ENCODE measurements at regions not wholly inside any gene's neighbourhood (a gene's known extent, or its start where the extent isn't known, plus 50 kb on each side); places are given as distances from the start of the nearest gene placed in this dataset.

DNA sequence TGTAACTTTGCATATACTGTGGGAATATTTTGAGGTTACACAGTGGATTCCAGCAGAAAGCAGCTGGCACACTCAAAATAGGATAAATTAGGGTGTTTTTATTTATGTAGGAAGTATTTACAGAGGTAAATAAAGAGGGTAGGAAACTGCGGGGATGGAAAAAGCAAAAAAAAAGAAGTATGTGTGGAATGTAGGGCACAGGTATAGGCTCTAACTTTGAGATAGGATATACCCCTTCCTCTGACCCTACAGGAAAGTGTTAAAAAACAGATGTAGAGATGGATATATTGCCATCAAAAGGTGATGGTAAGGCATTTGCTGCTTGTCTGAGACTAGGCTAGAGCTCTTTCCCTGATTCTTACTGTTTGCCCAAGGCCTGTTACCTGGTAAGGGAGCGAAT, 173.1 kb upstream of the ANK2 start:
- Histone ChIP-seq H3K9me3 (ENCODE audit: control insufficient read depth, insufficient read depth, low read length) (no peaks in the 10 kb centered on the region), H3K4me1 (ENCODE audit: control insufficient read depth, insufficient read depth, low read length) (no peaks in the 10 kb centered on the region), H3K36me3 (ENCODE audit: control insufficient read depth, insufficient read depth, low read length) (no peaks in the 10 kb centered on the region), H3K4me3 (ENCODE audit: low read depth, low read length) (no peak overlapping the region), H3K27me3 (ENCODE audit: control insufficient read depth, insufficient read depth, low read length) (no peaks in the 10 kb centered on the region), H3K9ac (ENCODE audit: low read depth, low read length) (no peak overlapping the region)

DNA sequence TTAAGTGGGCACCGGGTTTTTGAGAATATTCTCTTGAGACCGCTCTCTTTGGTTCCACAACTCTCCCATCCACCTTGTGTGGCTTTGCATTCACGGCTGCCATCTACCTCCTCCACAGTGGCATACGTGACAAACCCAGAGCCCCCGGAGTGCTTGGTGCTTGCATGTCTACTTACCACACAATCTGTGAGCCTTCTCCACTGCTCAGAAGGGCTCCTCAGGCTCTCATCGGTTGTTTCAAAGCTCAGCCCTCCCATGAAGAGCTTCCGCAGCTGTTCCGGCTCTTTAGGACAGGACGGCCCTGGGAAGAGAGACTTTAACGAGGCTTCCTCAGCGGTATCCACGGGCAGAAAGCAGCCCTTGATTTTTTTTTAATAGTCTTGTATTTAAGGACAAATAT, 167.6 kb upstream of the ANK2 start:
- H3K36me3 ChIP-seq (ENCODE audit: control insufficient read depth, insufficient read depth, low read length), result no peaks in the 10 kb centered on the region
- H3K27me3 ChIP-seq (ENCODE audit: control insufficient read depth, insufficient read depth, low read length), result no peaks in the 10 kb centered on the region
- no peaks in the 10 kb centered on the region for H3K4me1 ChIP-seq (ENCODE audit: control insufficient read depth, insufficient read depth, low read length)
- H3K9me3 ChIP-seq (ENCODE audit: control insufficient read depth, insufficient read depth, low read length), result no peaks in the 10 kb centered on the region
- no peak overlapping the region for H3K9ac ChIP-seq (ENCODE audit: low read depth, low read length)
- no peak overlapping the region for H3K4me3 ChIP-seq (ENCODE audit: low read depth, low read length)

DNA sequence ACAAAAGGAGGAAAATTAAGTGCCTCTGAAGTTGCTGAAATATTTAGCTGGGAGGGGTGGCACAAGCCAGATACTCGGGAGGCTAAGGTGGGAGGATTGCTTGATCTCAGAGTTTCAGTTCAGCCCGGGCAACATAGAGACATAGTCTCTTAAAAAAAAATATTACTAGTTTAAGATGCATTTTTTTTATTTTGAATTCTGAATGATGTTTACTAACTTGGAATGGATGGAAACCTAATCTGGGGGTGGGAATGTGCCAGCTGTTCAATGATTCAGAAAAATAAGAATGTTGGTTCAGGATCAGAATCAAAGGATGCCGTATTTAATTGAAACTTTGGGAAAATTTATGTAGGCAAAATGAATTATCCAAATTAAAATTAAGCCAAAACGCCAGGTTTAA, 167.2 kb upstream of the ANK2 start:
- no peaks in the 10 kb centered on the region for H3K36me3 ChIP-seq (ENCODE audit: control insufficient read depth, insufficient read depth, low read length)
- no peaks in the 10 kb centered on the region for H3K4me1 ChIP-seq (ENCODE audit: control insufficient read depth, insufficient read depth, low read length)
- H3K27me3 ChIP-seq (ENCODE audit: control insufficient read depth, insufficient read depth, low read length), result no peaks in the 10 kb centered on the region
- no peaks in the 10 kb centered on the region for H3K9me3 ChIP-seq (ENCODE audit: control insufficient read depth, insufficient read depth, low read length)
- no peak overlapping the region for H3K9ac ChIP-seq (ENCODE audit: low read depth, low read length)
- no peak overlapping the region for H3K4me3 ChIP-seq (ENCODE audit: low read depth, low read length)

DNA sequence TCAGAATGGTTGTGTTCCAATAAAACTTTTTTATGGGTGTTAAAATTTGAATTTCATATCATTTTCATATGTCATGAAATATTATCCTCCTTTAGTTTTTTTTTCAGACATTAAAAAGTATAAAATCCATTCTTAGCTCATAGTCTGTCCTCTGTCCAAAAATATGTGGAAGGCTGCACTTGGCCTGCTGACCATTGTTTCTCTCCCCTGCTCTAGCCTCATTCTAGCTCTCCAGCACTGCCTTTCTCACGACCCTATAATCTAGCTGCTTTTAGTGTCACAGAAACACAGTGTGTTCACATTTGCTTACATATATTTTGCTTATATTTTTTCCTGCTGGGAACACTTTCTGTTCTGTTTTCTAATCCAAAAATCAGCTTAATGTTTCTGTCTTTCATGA, 165.0 kb upstream of the ANK2 start:
- H3K4me3 ChIP-seq (ENCODE audit: low read depth, low read length), result no peak overlapping the region
- no peaks in the 10 kb centered on the region for H3K36me3 ChIP-seq (ENCODE audit: control insufficient read depth, insufficient read depth, low read length)
- H3K4me1 ChIP-seq (ENCODE audit: control insufficient read depth, insufficient read depth, low read length), result no peaks in the 10 kb centered on the region
- H3K27me3 ChIP-seq (ENCODE audit: control insufficient read depth, insufficient read depth, low read length), result no peaks in the 10 kb centered on the region
- H3K9ac ChIP-seq (ENCODE audit: low read depth, low read length), result no peak overlapping the region
- no peaks in the 10 kb centered on the region for H3K9me3 ChIP-seq (ENCODE audit: control insufficient read depth, insufficient read depth, low read length)

DNA sequence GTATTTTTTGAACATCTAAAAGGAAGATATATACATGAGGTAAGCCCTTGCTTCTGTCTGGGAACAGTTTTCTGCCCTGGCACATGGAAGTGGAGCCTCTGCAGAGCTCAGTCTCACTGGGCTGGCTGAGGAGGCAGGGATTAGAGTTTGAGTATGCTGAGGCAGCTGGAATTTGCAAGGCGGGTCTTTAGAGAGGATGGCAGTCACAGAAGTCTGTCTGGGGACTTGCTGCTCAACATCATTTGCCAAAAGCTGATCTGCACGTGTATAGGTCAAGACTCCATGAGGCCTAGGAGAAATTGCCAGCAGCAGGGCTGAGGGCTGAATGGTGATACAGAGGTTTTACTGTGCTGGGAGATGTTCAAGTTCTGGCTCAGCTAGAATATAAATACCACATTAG, 163.6 kb upstream of the ANK2 start:
- no peak overlapping the region for H3K4me3 ChIP-seq (ENCODE audit: low read depth, low read length)
- no peaks in the 10 kb centered on the region for H3K27me3 ChIP-seq (ENCODE audit: control insufficient read depth, insufficient read depth, low read length)
- H3K9me3 ChIP-seq (ENCODE audit: control insufficient read depth, insufficient read depth, low read length), result no peaks in the 10 kb centered on the region
- H3K4me1 ChIP-seq (ENCODE audit: control insufficient read depth, insufficient read depth, low read length), result no peaks in the 10 kb centered on the region
- H3K36me3 ChIP-seq (ENCODE audit: control insufficient read depth, insufficient read depth, low read length), result no peaks in the 10 kb centered on the region
- H3K9ac ChIP-seq (ENCODE audit: low read depth, low read length), result no peak overlapping the region

DNA sequence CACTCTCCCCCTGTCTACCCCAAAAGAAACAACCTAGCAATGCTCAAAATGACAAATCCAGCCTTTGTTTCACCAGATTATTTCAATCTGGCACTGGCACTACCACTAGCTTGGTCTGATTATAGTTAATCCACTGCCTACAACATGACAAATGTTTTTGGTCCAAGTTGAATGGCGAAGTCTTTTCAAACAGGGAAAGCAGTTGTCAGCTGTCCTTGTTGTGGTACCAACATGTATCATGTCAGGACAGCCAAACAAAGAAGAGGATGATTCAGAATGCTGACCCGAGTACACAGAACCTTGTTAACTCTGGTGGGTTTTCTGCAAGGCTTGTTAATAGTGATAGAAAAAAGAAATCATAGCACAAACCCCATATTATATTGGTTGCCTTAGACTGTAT, 160.8 kb upstream of the ANK2 start:
- Histone ChIP-seq H3K9ac (ENCODE audit: low read depth, low read length) (no peak overlapping the region), H3K27me3 (ENCODE audit: control insufficient read depth, insufficient read depth, low read length) (no peaks in the 10 kb centered on the region), H3K4me3 (ENCODE audit: low read depth, low read length) (no peak overlapping the region), H3K36me3 (ENCODE audit: control insufficient read depth, insufficient read depth, low read length) (no peaks in the 10 kb centered on the region), H3K4me1 (ENCODE audit: control insufficient read depth, insufficient read depth, low read length) (no peaks in the 10 kb centered on the region), H3K9me3 (ENCODE audit: control insufficient read depth, insufficient read depth, low read length) (no peaks in the 10 kb centered on the region)

DNA sequence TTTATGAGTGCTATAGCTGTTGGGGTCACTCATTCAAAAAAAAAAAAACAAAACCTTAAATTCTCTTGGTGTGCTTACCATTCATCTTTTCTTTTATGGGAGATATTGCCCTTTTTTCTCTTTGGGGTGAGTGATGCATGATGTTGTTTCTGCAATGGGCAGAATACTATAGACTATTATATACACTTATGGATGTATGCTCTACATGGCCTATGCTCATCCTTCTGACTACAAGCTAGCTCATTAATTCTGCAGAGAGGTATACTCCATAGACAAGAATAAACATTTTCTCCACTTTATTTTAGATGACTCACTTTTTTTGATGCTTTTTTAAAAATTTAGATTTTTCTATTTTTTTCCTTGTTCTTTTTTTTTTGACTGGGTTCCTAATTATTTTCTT, 160.3 kb upstream of the ANK2 start:
- no peaks in the 10 kb centered on the region for H3K4me1 ChIP-seq (ENCODE audit: control insufficient read depth, insufficient read depth, low read length)
- H3K9ac ChIP-seq (ENCODE audit: low read depth, low read length), result no peak overlapping the region
- no peak overlapping the region for H3K4me3 ChIP-seq (ENCODE audit: low read depth, low read length)
- no peaks in the 10 kb centered on the region for H3K9me3 ChIP-seq (ENCODE audit: control insufficient read depth, insufficient read depth, low read length)
- no peaks in the 10 kb centered on the region for H3K27me3 ChIP-seq (ENCODE audit: control insufficient read depth, insufficient read depth, low read length)
- H3K36me3 ChIP-seq (ENCODE audit: control insufficient read depth, insufficient read depth, low read length), result no peaks in the 10 kb centered on the region

DNA sequence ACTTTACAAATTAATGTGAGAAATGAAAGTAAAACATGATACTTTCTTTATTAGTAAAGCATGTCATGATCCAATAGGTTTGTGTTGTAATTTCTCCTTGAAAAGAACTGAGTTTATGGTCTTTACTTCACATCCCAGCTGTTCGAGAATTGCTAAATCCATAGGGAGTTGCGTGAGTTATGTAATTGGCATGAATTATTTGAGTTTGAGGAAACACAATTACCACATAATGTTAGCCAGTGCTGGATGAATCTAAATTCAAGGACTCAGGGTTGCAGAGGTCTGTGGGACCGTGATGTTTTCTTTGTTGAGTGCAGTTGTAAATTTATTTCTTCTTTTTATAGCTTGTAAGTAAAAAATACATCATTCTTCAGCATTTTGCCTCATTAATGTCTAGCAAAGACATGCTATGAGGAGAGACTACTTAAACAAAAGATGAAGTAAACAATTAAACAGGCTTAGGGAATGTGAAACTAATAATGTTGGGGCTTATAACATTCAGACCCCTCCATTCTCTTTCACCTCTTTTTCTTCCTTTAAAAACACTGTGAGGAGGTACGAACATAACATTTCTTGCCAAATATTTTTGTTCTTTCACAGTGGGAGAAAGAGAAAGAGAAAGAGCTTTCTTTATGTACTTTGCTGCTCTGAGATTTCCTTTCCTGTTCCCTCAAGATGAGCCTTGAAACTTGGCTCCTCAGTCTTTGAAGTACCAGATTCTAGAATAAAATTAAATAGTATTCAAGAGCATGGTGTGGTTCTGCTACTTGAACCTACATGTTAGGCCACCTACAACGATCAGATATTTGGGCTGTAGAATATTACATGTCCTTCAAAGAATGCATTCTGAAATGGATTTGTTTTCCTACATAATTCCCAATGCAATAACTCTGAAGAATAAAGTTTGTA, 159.6 kb upstream of the ANK2 start:
- Histone ChIP-seq H3K4me3 (ENCODE audit: low read depth, low read length) (no peak overlapping the region), H3K36me3 (ENCODE audit: control insufficient read depth, insufficient read depth, low read length) (no peaks in the 10 kb centered on the region), H3K9me3 (ENCODE audit: control insufficient read depth, insufficient read depth, low read length) (no peaks in the 10 kb centered on the region), H3K27me3 (ENCODE audit: control insufficient read depth, insufficient read depth, low read length) (no peaks in the 10 kb centered on the region), H3K4me1 (ENCODE audit: control insufficient read depth, insufficient read depth, low read length) (no peaks in the 10 kb centered on the region), H3K9ac (ENCODE audit: low read depth, low read length) (no peak overlapping the region)

DNA sequence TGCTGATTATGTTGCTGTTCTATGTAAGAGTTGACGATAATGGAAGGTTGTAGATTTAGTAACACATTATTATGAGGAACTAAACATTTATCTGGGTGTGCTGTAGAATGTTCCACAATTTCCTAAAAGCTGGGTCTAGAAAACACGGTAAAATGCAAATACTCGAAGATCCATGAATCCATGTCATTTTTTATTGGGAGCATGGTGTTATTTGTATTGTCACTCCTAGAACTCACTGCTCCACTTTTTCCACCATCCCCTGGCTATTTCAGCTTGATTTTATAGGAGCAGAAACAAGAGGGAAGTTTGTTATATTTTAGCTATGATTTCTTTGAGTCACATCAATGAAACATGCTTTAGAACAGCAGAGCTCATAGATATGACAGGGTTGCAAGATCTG, 155.0 kb upstream of the ANK2 start:
- Histone ChIP-seq H3K4me1 (ENCODE audit: control insufficient read depth, insufficient read depth, low read length) (peaks cover 22% of the 10 kb centered on the region), H3K9ac (ENCODE audit: low read depth, low read length) (no peak overlapping the region), H3K4me3 (ENCODE audit: low read depth, low read length) (no peak overlapping the region), H3K9me3 (ENCODE audit: control insufficient read depth, insufficient read depth, low read length) (no peaks in the 10 kb centered on the region), H3K27me3 (ENCODE audit: control insufficient read depth, insufficient read depth, low read length) (no peaks in the 10 kb centered on the region), H3K36me3 (ENCODE audit: control insufficient read depth, insufficient read depth, low read length) (no peaks in the 10 kb centered on the region)

DNA sequence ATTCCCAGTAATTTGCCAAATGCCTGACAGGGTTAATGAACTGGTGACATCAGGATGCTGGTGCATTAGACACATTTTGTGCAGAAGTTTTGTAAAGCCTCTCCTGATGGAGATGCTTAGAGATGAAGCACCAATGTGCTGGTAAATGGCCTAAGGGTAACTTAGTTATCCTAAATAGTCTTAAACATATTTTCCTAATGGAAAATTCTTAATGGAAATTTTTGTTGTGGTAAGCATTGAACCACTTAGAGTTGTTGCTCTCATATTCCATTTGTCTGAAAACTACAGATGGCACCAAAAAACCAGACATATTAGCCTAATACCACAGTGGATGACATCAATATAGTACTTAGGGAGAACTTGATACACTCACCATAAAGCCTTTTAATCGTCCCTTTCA, 154.5 kb upstream of the ANK2 start:
- H3K27me3 ChIP-seq (ENCODE audit: control insufficient read depth, insufficient read depth, low read length), result no peaks in the 10 kb centered on the region
- peaks cover 22% of the 10 kb centered on the region for H3K4me1 ChIP-seq (ENCODE audit: control insufficient read depth, insufficient read depth, low read length)
- H3K9ac ChIP-seq (ENCODE audit: low read depth, low read length), result no peak overlapping the region
- no peaks in the 10 kb centered on the region for H3K9me3 ChIP-seq (ENCODE audit: control insufficient read depth, insufficient read depth, low read length)
- no peak overlapping the region for H3K4me3 ChIP-seq (ENCODE audit: low read depth, low read length)
- no peaks in the 10 kb centered on the region for H3K36me3 ChIP-seq (ENCODE audit: control insufficient read depth, insufficient read depth, low read length)

DNA sequence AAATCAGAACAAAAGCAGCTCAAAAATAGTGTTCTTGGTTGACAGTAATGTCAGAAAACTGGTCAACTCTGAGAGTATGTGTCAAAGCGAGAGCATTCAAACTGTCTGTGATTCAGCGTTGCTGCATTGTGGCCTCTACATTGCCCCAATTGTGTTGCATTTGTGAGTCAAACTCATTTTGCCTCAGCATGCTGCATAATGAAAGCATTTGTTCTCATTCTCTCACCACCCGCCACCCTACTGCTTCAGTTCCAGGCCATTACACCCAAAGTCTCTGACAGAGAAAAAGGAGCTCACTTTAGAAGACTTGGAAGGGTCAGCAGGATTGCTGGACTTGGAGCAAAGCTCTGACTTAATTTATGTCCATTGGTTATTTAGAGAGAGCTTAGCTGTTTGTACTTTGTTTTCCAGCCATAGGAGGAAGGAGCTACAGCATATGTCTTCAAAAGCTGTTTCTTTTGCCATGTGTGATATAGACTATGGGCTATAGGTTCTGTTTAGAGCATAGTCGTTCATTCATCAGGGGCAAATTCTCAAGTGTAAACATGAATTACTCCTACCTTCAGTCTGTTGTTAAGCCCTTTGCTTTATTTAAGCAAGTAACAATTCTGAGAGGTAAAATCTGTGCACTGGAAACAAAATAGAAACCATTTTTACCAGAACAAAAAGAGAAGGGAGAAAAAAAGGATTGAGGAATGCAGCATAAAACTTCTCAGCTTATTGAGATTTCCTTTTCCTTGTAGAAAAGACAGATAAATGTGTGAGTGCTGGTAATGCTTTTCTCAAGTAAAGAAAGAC, 153.4 kb upstream of the ANK2 start:
- no peaks in the 10 kb centered on the region for H3K36me3 ChIP-seq (ENCODE audit: control insufficient read depth, insufficient read depth, low read length)
- H3K4me1 ChIP-seq (ENCODE audit: control insufficient read depth, insufficient read depth, low read length), result peaks cover 25% of the 10 kb centered on the region
- H3K9me3 ChIP-seq (ENCODE audit: control insufficient read depth, insufficient read depth, low read length), result no peaks in the 10 kb centered on the region
- H3K27me3 ChIP-seq (ENCODE audit: control insufficient read depth, insufficient read depth, low read length), result no peaks in the 10 kb centered on the region
- no peak overlapping the region for H3K9ac ChIP-seq (ENCODE audit: low read depth, low read length)
- H3K4me3 ChIP-seq (ENCODE audit: low read depth, low read length), result no peak overlapping the region
